Activated CD8-positive, alpha-beta memory T cell treated with anti-CD3 and anti-CD28 coated beads for 1 hour (primary cell): ENCODE measurements at regions not wholly inside any gene's neighbourhood (a gene's known extent, or its start where the extent isn't known, plus 50 kb on each side); places are given as distances from the start of the nearest gene placed in this dataset.

Experiments
- DNase-seq, 2 donors: peaks; one replicate each; pipeline ENCODE4 v3.0.0-alpha.2; 2020; ENCODE audit warnings: low read depth in 1 of 2; ENCODE audit errors: extremely low read depth in 1 of 2

GRCh38 chr13:106143930-106144709, 391.3 kb downstream of the EFNB2 start:
- no peak for DNase-seq

DNA sequence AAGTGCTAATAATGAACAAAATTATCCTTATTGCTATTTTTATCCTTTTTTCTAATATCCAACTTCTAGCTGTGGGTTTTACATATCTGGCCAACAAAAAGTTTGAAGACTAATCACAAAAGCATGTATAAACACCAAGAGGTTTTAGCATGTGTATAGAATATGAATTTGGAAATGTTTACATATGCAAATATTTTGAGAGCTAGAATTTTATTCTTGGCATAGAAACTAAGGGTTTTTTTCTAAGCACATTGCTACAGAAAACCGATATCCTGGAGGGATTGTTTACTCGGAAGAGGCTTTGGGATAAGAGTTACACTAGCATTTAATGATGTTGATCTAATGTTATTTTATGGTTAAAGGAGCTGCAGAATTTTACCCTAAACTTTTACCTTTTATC, 392.1 kb downstream of the EFNB2 start:
- no peak for DNase-seq

GRCh38 chr13:106140476-106140875, 395.0 kb downstream of the EFNB2 start:
- DNase-seq = no peak

GRCh38 chr13:106139942-106140341, 395.5 kb downstream of the EFNB2 start:
- no peak for DNase-seq

- DNase-seq = no peak
These were observed 396.1 kb downstream of the EFNB2 start for GRCh38 chr13:106139377-106139776.

GRCh38 chr13:106138620-106139019, 396.8 kb downstream of the EFNB2 start:
- DNase-seq = no peak

GRCh38 chr13:106133025-106133424, 402.4 kb downstream of the EFNB2 start:
- no peak for DNase-seq

- no peak for DNase-seq
These were observed 403.2 kb downstream of the EFNB2 start for GRCh38 chr13:106132216-106132615.

GRCh38 chr13:106129993-106130392, 405.5 kb downstream of the EFNB2 start:
- no peak for DNase-seq

- DNase-seq = no peak
These were observed 406.2 kb downstream of the EFNB2 start for GRCh38 chr13:106129273-106129672.

- no peak for DNase-seq
These were observed 413.2 kb downstream of the EFNB2 start for GRCh38 chr13:106122234-106122633.

DNA sequence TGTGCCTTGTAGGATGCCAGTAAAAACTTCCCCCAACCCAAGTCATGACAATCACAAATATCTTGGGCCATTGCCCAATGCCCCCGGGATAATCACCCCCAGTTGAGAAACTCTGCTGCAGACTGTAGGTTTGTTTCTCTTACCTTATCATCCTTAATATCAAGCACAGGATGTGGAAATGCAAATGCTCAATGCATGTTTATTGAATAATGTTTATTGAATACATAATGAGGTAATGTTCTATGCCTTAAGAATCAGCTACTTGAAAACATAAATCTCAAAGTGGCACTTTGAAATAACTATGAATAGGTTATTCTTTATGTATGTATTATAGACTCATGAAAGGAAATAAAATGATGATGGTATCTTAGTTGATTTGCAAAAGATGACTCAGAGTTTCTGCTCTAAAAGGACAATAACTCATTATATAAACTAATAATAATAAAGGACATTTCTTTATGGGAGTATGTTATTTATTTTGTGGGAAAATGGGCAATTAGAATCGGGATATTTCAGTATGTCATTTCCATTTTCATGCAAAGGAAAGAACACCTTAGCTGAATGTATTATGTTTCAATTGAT, 414.2 kb downstream of the EFNB2 start:
- no peak for DNase-seq

DNA sequence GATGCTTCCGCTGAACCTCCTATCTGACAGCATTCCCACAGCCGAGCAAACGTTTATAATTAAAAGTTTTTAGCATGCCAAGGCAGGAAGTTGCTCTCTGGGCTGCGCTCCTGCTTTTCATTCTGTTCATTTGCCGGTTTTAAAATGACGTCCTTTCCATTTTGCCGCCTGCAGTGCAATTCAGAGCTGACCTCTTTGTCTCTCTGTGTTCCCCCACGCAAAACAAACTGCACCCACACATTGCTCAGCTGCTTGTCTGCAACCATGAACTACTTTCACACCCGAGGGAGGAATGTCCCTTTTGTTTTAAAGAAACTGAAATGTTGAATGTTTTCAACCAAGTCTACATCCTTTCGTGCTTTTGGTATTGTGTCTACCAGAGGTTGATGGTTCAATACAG, 416.5 kb downstream of the EFNB2 start:
- DNase-seq = no peak

DNA sequence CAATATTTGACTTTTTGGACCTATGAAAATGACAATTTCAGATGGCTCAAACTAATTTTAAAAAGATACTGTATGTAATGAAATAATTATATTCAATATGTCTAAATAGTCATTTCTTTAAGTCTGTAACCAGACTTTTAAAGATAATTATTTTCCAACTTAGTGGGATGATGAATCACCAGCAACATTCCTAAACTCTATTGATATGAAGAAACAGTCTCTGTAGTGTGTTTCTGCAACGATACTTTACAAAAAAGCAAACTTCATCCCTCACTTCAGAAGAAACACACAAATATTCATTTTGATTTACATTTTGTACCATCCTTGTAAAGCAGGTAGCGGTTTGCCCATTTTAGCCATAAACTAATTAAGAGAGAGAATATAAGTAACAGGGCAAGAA, 417.4 kb downstream of the EFNB2 start:
- no peak for DNase-seq

DNA sequence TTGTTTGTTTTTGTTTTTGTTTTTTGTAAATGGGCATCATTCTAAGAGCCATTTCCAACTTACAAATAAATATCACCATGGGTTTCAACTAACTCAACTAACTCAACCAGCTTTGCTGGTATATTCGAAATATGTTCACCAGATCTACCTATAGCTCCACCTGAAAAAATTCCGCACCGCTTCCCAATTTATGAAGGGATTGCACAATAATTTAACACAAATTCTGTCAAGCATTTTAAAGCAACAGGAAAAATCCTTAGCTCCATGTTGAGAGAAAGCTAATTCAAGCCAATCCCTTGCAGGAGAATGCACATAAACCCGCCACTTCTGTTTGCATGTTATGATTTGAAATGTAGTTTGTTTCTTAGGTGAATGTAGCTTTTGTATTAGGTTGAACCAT, 417.8 kb downstream of the EFNB2 start:
- DNase-seq = no peak

DNA sequence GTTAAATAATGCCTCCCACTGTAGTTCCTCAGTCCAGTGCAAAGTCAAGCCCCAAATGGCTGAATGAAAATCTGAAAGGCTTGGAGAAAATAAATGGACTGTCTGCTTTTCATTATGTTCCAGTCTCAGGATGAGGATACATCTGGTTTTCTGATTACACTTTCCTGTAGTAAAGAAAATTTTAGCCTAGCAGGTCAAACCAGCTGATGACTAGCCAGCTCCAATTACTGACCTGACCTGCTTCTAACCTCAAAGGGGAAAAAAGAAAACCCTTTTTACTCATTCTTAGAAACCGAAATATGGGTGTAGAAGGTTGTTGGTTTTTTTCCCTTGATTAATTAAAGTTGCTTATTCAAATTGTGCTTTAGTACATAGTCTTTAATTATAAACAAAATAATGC, 418.4 kb downstream of the EFNB2 start:
- no peak for DNase-seq

DNA sequence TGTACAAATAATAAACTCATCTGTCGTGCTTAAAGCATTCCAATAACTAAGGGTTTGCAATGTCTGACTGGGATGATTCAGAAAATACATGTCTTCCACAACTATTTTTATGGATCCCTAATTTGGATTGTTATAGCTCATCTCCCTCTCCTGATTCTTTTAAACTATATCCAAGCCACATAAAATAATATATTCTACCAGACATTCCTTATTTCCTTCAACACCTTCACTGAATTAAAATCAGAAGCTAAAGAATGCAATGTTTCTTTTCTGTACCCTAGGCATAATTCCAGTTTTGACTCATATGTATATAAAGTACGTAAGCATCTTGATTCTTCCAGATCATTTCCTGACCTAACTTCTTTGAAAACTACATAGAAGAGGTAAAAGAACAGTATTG, 420.4 kb downstream of the EFNB2 start:
- no peak for DNase-seq

- DNase-seq = no peak
These were observed 421.7 kb downstream of the EFNB2 start for GRCh38 chr13:106113796-106114195.

DNA sequence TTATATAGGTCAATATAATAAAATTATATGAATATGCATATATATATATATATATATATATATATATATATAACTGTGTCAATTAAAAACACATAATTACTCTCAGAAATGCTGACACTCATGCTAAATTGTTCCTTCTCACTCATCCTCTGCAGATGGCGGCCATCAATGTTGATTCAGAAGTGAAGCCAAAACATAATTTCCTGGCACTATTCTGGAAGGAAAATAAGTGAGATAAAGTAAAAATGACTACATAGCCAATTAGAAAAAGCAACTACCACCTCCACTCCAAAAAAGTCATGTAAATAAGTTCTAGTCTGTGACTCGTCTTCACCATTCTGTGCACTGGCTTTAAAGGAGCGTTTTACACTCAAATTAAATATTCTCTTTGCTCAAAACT, 423.3 kb downstream of the EFNB2 start:
- no peak for DNase-seq

GRCh38 chr13:106110241-106110855, 425.1 kb downstream of the EFNB2 start:
- DNase-seq = no peak

DNA sequence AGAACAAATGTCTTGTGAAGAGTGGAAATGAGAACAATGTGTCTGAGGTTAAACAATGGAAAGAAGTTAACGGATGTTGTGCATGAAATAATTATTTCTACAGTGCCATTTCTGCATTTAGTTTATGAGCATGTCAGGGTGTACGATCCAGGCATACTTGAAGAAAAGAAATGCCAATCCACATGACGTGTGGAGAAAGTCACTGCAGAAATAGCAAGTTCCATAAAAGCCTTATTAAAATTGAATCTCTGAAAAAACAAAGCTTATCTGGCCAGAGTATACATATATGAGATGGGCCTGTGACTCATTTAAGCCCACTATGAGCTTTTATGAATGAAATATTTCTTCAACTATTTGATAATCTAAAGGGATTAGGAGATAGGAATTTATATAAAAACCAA, 426.1 kb downstream of the EFNB2 start:
- no peak for DNase-seq

DNA sequence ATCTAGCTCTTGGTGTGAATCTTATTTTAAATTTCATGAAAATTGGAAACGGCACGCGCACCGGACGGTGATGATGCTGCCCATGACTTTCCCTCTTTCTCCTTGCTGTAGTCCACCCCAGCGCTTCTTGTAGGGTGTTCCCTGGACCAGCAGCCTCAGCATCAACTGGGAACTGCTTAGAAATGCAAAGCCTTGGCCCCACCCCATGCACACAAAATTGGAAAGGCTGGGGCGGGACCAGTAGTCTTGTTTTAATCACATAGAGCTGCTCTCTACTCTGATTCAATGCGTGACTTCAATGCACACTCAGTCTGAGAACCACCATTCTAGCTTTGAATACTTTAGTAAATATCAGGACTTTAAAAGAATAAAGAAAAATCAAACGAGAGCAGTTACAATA, 427.1 kb downstream of the EFNB2 start:
- DNase-seq = no peak
